ENCODE measurements at regions not wholly inside any gene's neighbourhood (a gene's known extent, or its start where the extent isn't known, plus 50 kb on each side); places are given as distances from the start of the nearest gene placed in this dataset.

DNA sequence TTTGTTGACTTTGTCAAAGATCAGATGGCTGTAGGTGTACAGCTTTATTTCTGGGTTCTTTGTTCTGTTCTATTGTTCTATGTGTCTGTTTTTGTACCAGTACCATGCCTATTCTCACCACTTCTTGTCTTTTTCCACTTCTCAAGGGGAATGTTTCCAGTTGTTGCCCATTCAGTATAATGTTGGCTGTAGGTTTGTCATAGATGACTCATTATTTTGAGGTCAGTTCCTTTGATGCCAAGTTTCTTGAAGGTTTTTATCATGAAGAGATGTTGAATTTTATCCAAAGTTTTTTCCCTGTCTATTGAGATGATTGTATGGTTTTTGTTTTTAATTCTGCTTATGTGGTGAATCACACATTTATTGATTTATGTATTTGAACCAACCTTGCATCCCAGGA lies 216.7 kb upstream of the RNF32 start:
- TF ChIP-seq CTCF (IDR thresholded peaks at IDR 0.05) = no peak
- peaks cover 5% of the 10 kb centered on the region for H3K9me3 Mint-ChIP-seq
- peaks cover 9% of the 10 kb centered on the region for H3K27me3 Mint-ChIP-seq
- H3K4me3 Mint-ChIP-seq = no peak overlapping the region
- H3K36me3 Mint-ChIP-seq (ENCODE audit: low read depth) = no peaks in the 10 kb centered on the region
- H3K27ac Mint-ChIP-seq = no peak overlapping the region
- ChIA-PET CTCF (no interaction called here), POLR2A (no interaction called here)
- no peak for DNase-seq
- intact Hi-C loops (cut with micrococcal nuclease) = no loop called here
- no peaks in the 10 kb centered on the region for H3K4me1 Mint-ChIP-seq
- ATAC-seq (ENCODE audit: low read depth) = no peak

- Mint-ChIP-seq H3K4me1 (no peaks in the 10 kb centered on the region), H3K27ac (no peak overlapping the region), H3K27me3 (peaks cover 9% of the 10 kb centered on the region), H3K36me3 (ENCODE audit: low read depth) (no peaks in the 10 kb centered on the region), H3K9me3 (peaks cover 5% of the 10 kb centered on the region), H3K4me3 (no peak overlapping the region)
- TF ChIP-seq CTCF (IDR thresholded peaks at IDR 0.05) = no peak
- POLR2A ChIA-PET = no interaction called here
- CTCF ChIA-PET = no interaction called here
- DNase-seq (no peak), ATAC-seq (ENCODE audit: low read depth) (no peak)
- intact Hi-C loops (cut with micrococcal nuclease) = no loop called here
Measured at GRCh38 chr7:156420496-156420895, 220.1 kb upstream of the RNF32 start.

GRCh38 chr7:156419782-156420181 lies 220.8 kb upstream of the RNF32 start:
- Mint-ChIP-seq H3K4me3 (no peak overlapping the region), H3K4me1 (no peaks in the 10 kb centered on the region), H3K36me3 (ENCODE audit: low read depth) (no peaks in the 10 kb centered on the region), H3K27me3 (peaks cover 9% of the 10 kb centered on the region), H3K27ac (no peak overlapping the region), H3K9me3 (peaks cover 5% of the 10 kb centered on the region)
- ChIA-PET CTCF (no interaction called here), POLR2A (no interaction called here)
- DNase-seq (no peak), ATAC-seq (ENCODE audit: low read depth) (no peak)
- intact Hi-C loops (cut with micrococcal nuclease) = no loop called here
- no peak for TF ChIP-seq CTCF (IDR thresholded peaks at IDR 0.05)

DNA sequence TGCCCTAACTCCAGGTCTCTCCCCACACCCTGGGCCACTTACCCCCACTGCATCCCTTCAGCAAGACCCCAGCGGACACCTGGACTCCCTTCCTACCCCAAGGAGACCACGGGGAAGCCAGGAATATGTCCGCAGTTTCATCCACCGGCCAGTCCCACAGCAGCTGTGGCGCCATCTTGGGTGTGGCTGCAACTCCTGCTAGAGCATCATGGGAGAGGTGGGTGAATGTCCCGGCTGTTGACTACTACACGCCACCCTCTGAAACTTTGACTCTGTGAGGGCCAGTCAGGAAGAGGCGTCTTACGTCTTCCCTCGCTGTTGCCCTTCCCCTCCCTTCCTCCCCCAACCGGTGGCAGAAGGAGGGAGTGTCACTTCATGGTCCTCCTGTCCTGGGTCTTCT lies 238.3 kb upstream of the RNF32 start:
- Mint-ChIP-seq H3K4me3 (no peak overlapping the region), H3K27ac (no peak overlapping the region), H3K36me3 (ENCODE audit: low read depth) (no peaks in the 10 kb centered on the region), H3K9me3 (no peaks in the 10 kb centered on the region), H3K4me1 (no peaks in the 10 kb centered on the region), H3K27me3 (no peaks in the 10 kb centered on the region)
- TF ChIP-seq CTCF (IDR thresholded peaks at IDR 0.05) = no peak
- ChIA-PET CTCF (no interaction called here), POLR2A (no interaction called here)
- no peak for ATAC-seq (ENCODE audit: low read depth)
- intact Hi-C loops (cut with micrococcal nuclease) = no loop called here
- no peak for DNase-seq

DNA sequence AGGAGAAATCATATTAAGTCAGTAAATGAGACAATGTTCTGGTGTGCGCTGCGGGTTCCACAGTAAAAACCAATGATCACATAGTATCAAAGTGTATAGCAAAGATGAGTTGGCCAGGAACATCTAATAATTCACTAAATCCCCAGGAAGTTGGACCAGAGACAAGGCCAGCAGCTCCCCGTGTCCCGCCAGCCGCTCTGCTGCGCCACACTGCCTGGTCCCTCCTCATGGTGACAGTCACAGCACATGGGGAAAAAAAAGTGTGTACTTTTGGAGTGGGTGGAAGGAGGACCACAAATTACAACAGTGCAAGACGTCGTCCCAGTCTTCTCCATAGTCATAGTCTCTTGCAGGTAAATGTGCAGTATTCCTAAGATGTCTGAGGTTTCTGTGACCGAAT lies 239.0 kb upstream of the RNF32 start:
- H3K4me1 Mint-ChIP-seq = no peaks in the 10 kb centered on the region
- intact Hi-C loops (cut with micrococcal nuclease) = no loop called here
- DNase-seq (no peak), ATAC-seq (ENCODE audit: low read depth) (no peak)
- H3K4me3 Mint-ChIP-seq = no peak overlapping the region
- ChIA-PET CTCF (no interaction called here), POLR2A (no interaction called here)
- H3K36me3 Mint-ChIP-seq (ENCODE audit: low read depth) = no peaks in the 10 kb centered on the region
- no peaks in the 10 kb centered on the region for H3K9me3 Mint-ChIP-seq
- no peaks in the 10 kb centered on the region for H3K27me3 Mint-ChIP-seq
- TF ChIP-seq CTCF (IDR thresholded peaks at IDR 0.05) = no peak
- H3K27ac Mint-ChIP-seq = no peak overlapping the region

All from activated B cell treated with CpG ODN at 0.5 μM for 24 hours (primary cell).